ENCODE measurements at regions not wholly inside any gene's neighbourhood (a gene's known extent, or its start where the extent isn't known, plus 50 kb on each side); places are given as distances from the start of the nearest gene placed in this dataset.

- TF ChIP-seq GABPA (IDR thresholded peaks at IDR 0.05; ENCODE audit: low read depth) (no peak), SPI1 (IDR thresholded peaks at IDR 0.05; ENCODE audit: borderline replicate concordance, low read depth) (no peak), REST (IDR thresholded peaks at IDR 0.05; ENCODE audit: insufficient replicate concordance, low read depth) (no peak), CTCF (IDR thresholded peaks at IDR 0.05; ENCODE audit: insufficient read depth, low read length) (no peak), POLR2AphosphoS5 (IDR thresholded peaks at IDR 0.05; ENCODE audit: low read depth) (no peak)
- DNase-seq (ENCODE audit: low read depth in 1 of 2, low spot score in 1 of 2), result no peak
- Histone ChIP-seq H3K27me3 (ENCODE audit: insufficient read depth, poor library complexity, severe bottlenecking) (no peaks in the 10 kb centered on the region), H3K27ac (replicated peaks) (no peak overlapping the region), H3K4me3 (replicated peaks; ENCODE audit: insufficient read depth, low read length) (no peak overlapping the region)
Measured at GRCh38 chr12:111163422-111163821, 205.5 kb downstream of the PHETA1 start.

- no peak for TF ChIP-seq POLR2AphosphoS5 (IDR thresholded peaks at IDR 0.05; ENCODE audit: low read depth)
- TF ChIP-seq SPI1 (IDR thresholded peaks at IDR 0.05; ENCODE audit: borderline replicate concordance, low read depth), result no peak
- no peak for TF ChIP-seq GABPA (IDR thresholded peaks at IDR 0.05; ENCODE audit: low read depth)
- TF ChIP-seq REST (IDR thresholded peaks at IDR 0.05; ENCODE audit: insufficient replicate concordance, low read depth), result no peak
- TF ChIP-seq CTCF (IDR thresholded peaks at IDR 0.05; ENCODE audit: insufficient read depth, low read length), result no peak
Measured at GRCh38 chr12:111161898-111162297, 207.0 kb downstream of the PHETA1 start.

GRCh38 chr12:111160350-111161241 is 208.3 kb downstream of the PHETA1 start:
- H3K27ac ChIP-seq (replicated peaks), result no peak overlapping the region
- DNase-seq (ENCODE audit: low read depth in 1 of 2, low spot score in 1 of 2), result no peak
- no peaks in the 10 kb centered on the region for H3K27me3 ChIP-seq (ENCODE audit: insufficient read depth, poor library complexity, severe bottlenecking)
- no peak for TF ChIP-seq POLR2AphosphoS5 (IDR thresholded peaks at IDR 0.05; ENCODE audit: low read depth)
- no peak overlapping the region for H3K4me3 ChIP-seq (replicated peaks; ENCODE audit: insufficient read depth, low read length)

More at GRCh38 chr12:111161898-111162297, 207.0 kb downstream of the PHETA1 start:
- no peak for DNase-seq (ENCODE audit: low read depth in 1 of 2, low spot score in 1 of 2)
- Histone ChIP-seq H3K4me3 (replicated peaks; ENCODE audit: insufficient read depth, low read length) (no peak overlapping the region), H3K27ac (replicated peaks) (no peak overlapping the region), H3K27me3 (ENCODE audit: insufficient read depth, poor library complexity, severe bottlenecking) (no peaks in the 10 kb centered on the region)

- no peak overlapping the region for H3K4me3 ChIP-seq (replicated peaks; ENCODE audit: insufficient read depth, low read length)
Measured at GRCh38 chr12:111158992-111159391, 209.9 kb downstream of the PHETA1 start.

More at GRCh38 chr12:111158992-111159391, 209.9 kb downstream of the PHETA1 start:
- no peak for DNase-seq (ENCODE audit: low read depth in 1 of 2, low spot score in 1 of 2)
- H3K27me3 ChIP-seq (ENCODE audit: insufficient read depth, poor library complexity, severe bottlenecking), result no peaks in the 10 kb centered on the region
- H3K27ac ChIP-seq (replicated peaks), result no peak overlapping the region
- TF ChIP-seq POLR2AphosphoS5 (IDR thresholded peaks at IDR 0.05; ENCODE audit: low read depth) (no peak), GABPA (IDR thresholded peaks at IDR 0.05; ENCODE audit: low read depth) (no peak), SPI1 (IDR thresholded peaks at IDR 0.05; ENCODE audit: borderline replicate concordance, low read depth) (no peak), CTCF (IDR thresholded peaks at IDR 0.05; ENCODE audit: insufficient read depth, low read length) (no peak)

Measured in HL-60 (cell line).